NOMO-1 (cell line): ENCODE measurements at regions not wholly inside any gene's neighbourhood (a gene's known extent, or its start where the extent isn't known, plus 50 kb on each side); places are given as distances from the start of the nearest gene placed in this dataset.

Experiments
- DNase-seq, 2 experiments: peaks; one replicate each; lab custom pipeline; 2025; ENCODE audit not compliant: unreplicated experiment in 2 of 2; lab: John Stamatoyannopoulos, UW

- no peak for DNase-seq
These were observed 83.6 kb downstream of the HPGD start for GRCh38 chr4:174438711-174439110.

- DNase-seq = no peak
These were observed 84.5 kb downstream of the HPGD start for GRCh38 chr4:174437749-174438148.

- no peak for DNase-seq
These were observed 85.0 kb downstream of the HPGD start for GRCh38 chr4:174437324-174437723.

- no peak for DNase-seq
These were observed 85.9 kb downstream of the HPGD start for GRCh38 chr4:174436377-174436776.

- DNase-seq = no peak
These were observed 86.3 kb downstream of the HPGD start for GRCh38 chr4:174435974-174436373.

GRCh38 chr4:174434455-174434854 lies 87.8 kb downstream of the HPGD start:
- DNase-seq = no peak

GRCh38 chr4:174430576-174430975 lies 91.7 kb downstream of the HPGD start:
- DNase-seq = no peak

- DNase-seq = no peak
These were observed 92.4 kb downstream of the HPGD start for GRCh38 chr4:174429701-174430410.

- DNase-seq = peak; percentile 48 to 86
These were observed 94.6 kb downstream of the HPGD start for GRCh38 chr4:174427571-174428140.

- DNase-seq = no peak
These were observed 96.6 kb downstream of the HPGD start for GRCh38 chr4:174425669-174426068.

GRCh38 chr4:174423257-174423944 lies 98.9 kb downstream of the HPGD start:
- DNase-seq = peak; percentile 25 to 70

- DNase-seq = peak; percentile 13 to 60
These were observed 99.4 kb downstream of the HPGD start for GRCh38 chr4:174422893-174423256.

GRCh38 chr4:174420316-174420715 lies 102.0 kb downstream of the HPGD start:
- no peak for DNase-seq

- no peak for DNase-seq
These were observed 103.6 kb downstream of the HPGD start for GRCh38 chr4:174418640-174419212.

- DNase-seq = no peak
These were observed 113.3 kb downstream of the HPGD start for GRCh38 chr4:174408841-174409552.

GRCh38 chr4:174406383-174406782 lies 115.9 kb downstream of the HPGD start:
- DNase-seq = no peak

- no peak for DNase-seq
These were observed 116.4 kb downstream of the HPGD start for GRCh38 chr4:174405923-174406322.

- DNase-seq = no peak
These were observed 117.6 kb downstream of the HPGD start for GRCh38 chr4:174404677-174405076.

- no peak for DNase-seq
These were observed 119.1 kb downstream of the HPGD start for GRCh38 chr4:174403177-174403543.

GRCh38 chr4:174402470-174403176 lies 118.9 kb downstream of the CEP44 start:
- DNase-seq = peak; percentile 23 to 41
